K562 (cell line): ENCODE measurements at regions not wholly inside any gene's neighbourhood (a gene's known extent, or its start where the extent isn't known, plus 50 kb on each side); places are given as distances from the start of the nearest gene placed in this dataset.

Source experiments
- ATAC-seq: fragments of 200-7000 bp; cut with Tn5 transposase; 3 replicates; pipeline ENCODE4 v1.9.1; 2020; ENCODE audit warnings: moderate library complexity
- BruUV-seq: library from RNA; stranded (reverse); fragments of 400-500 nt; replicated peaks from 2 replicates; lab custom pipeline; 2021; lab: Mats Ljungman, UMichigan
- CTCF ChIA-PET: fragments of 300-600 bp; formaldehyde crosslinking; extraction: SDS; loops from one replicate; lab custom pipeline; 2021; ENCODE audit warnings: low intra/inter-chr PET ratio; lab: Yijun Ruan, JAX
- POLR2A ChIA-PET: fragments of 300-600, 350-650 bp; sonication (Branson Sonifier 250); formaldehyde crosslinking; extraction: SDS; loops from one replicate; lab custom pipeline; 2021; ENCODE audit warnings: antibody characterized with exemption, inconsistent platforms; lab: Yijun Ruan, JAX
- DNase-seq, 4 experiments: peaks; one replicate each; pipeline versions ENCODE4 v3.0.0 to v3.0.0-alpha.2; 2011 to 2018; ENCODE audit warnings: low spot score in 3 of 4, mixed read lengths in 3 of 4; ENCODE audit errors: extremely low read depth in 1 of 4
- FAIRE-seq: peaks from 2 replicates; lab custom pipeline; 2011; peaks lifted over from hg19 to GRCh38; lab: Jason Lieb, UNC
- H2AFZ ChIP-seq: 2 replicates; pipeline ENCODE4 v1.6.0; 2011; ENCODE audit warnings: low read depth, low read length, control low read depth, inconsistent platforms
- H3K27ac ChIP-seq: fragments of 200-600 bp; 3 replicates; pipeline ENCODE4 v1.8.0; 2011; ENCODE audit warnings: low read depth, mild to moderate bottlenecking, control low read depth, inconsistent platforms, low read length, moderate library complexity, mixed read lengths; ENCODE audit errors: extremely low read depth
- H3K27me3 ChIP-seq, 2 experiments: fragments of 300-600 bp in 1 of 2; 2 replicates in 1 of 2; 3 replicates in 1 of 2; pipeline versions ENCODE4 v1.6.0 to v1.8.0; 2011; ENCODE audit warnings: inconsistent platforms in 2 of 2, low read length in 2 of 2, mild to moderate bottlenecking in 1 of 2, mixed read lengths in 1 of 2, moderate library complexity in 1 of 2; ENCODE audit not compliant: control insufficient read depth in 2 of 2, insufficient read depth in 2 of 2
- H3K36me3 ChIP-seq: fragments of 300-600 bp; 3 replicates; pipeline ENCODE4 v1.8.0; 2011; ENCODE audit warnings: mild to moderate bottlenecking, low read length, inconsistent platforms; ENCODE audit not compliant: control insufficient read depth, insufficient read depth
- H3K4me1 ChIP-seq, 2 experiments: fragments of 200-600 bp in 1 of 2; replicated peaks in 1 of 2; 2 replicates in 1 of 2; 3 replicates in 1 of 2; pipeline versions ENCODE4 v1.5.1 to v1.8.0; 2011; ENCODE audit warnings: inconsistent platforms in 2 of 2, low read length in 2 of 2, mild to moderate bottlenecking in 1 of 2, mixed read lengths in 1 of 2, moderate library complexity in 1 of 2; ENCODE audit not compliant: control insufficient read depth in 2 of 2, insufficient read depth in 2 of 2
- H3K4me2 ChIP-seq: 2 replicates; pipeline ENCODE4 v1.6.1; 2011; ENCODE audit warnings: low read length, control low read depth, inconsistent platforms, mixed read lengths; ENCODE audit not compliant: insufficient read depth
- H3K4me3 ChIP-seq: fragments of 200-600 bp; sonication (generic), shearing (Covaris generic); 2 replicates; pipeline ENCODE4 v1.5.1; 2016; ENCODE audit warnings: control low read depth, inconsistent platforms
- H3K79me2 ChIP-seq: fragments of 200-600 bp; 3 replicates; pipeline ENCODE4 v1.8.0; 2011; ENCODE audit warnings: low read length, inconsistent platforms; ENCODE audit not compliant: control insufficient read depth, insufficient read depth
- H3K9ac ChIP-seq, 2 experiments: 2 replicates each; pipeline versions ENCODE4 v1.6.0 to v1.6.1; 2011; ENCODE audit warnings: low read depth in 2 of 2, low read length in 2 of 2, control low read depth in 1 of 2, inconsistent platforms in 1 of 2, mild to moderate bottlenecking in 1 of 2, mixed read lengths in 1 of 2; ENCODE audit not compliant: insufficient read depth in 1 of 2
- H3K9me1 ChIP-seq: one replicate; pipeline ENCODE4 v1.6.0; 2011; ENCODE audit warnings: inconsistent platforms, mild to moderate bottlenecking, low read length, moderate library complexity; ENCODE audit not compliant: control insufficient read depth, insufficient read depth
- H3K9me3 ChIP-seq: replicated peaks from 2 replicates; pipeline ENCODE4 v1.5.1; 2011; ENCODE audit warnings: low read depth, low read length, inconsistent platforms; ENCODE audit not compliant: control insufficient read depth, insufficient read depth
- H4K20me1 ChIP-seq: replicated peaks from 2 replicates; pipeline ENCODE4 v1.6.1; 2011; ENCODE audit warnings: low read length, inconsistent platforms, mixed read lengths; ENCODE audit not compliant: control insufficient read depth, insufficient read depth
- CC2D1A ChIP-seq: fragments of 450-650 bp; IDR thresholded peaks from 2 replicates; pipeline ENCODE4 v1.6.1; 2017; ENCODE audit warnings: mild to moderate bottlenecking
- CHD4 ChIP-seq: fragments of 200-600 bp; sonication (generic); IDR thresholded peaks from 3 replicates; pipeline ENCODE4 v1.6.1; 2012; ENCODE audit warnings: low read depth, mild to moderate bottlenecking, mixed read lengths, low read length, inconsistent platforms; ENCODE audit not compliant: insufficient read depth, insufficient replicate concordance, poor library complexity, severe bottlenecking
- CSDE1 ChIP-seq, 2 experiments: fragments of 450-650 bp; IDR thresholded peaks; 2 replicates each; pipeline ENCODE4 v1.6.1; 2016; ENCODE audit warnings: mild to moderate bottlenecking in 1 of 2
- EZH2 ChIP-seq: IDR thresholded peaks from 2 replicates; pipeline ENCODE4 v1.6.1; 2012; ENCODE audit warnings: low read depth, mild to moderate bottlenecking, inconsistent platforms, low read length, borderline replicate concordance
- FOXA3 ChIP-seq, 2 experiments: fragments of 450-650 bp in 1 of 2; sonication (generic) in 1 of 2; formaldehyde crosslinking; IDR thresholded peaks in 1 of 2; conservative IDR thresholded peaks in 1 of 2; 2 replicates each; pipeline versions ENCODE4 v1.4.0 to v1.8.0; 2020 to 2022; ENCODE audit warnings: mild to moderate bottlenecking in 2 of 2, missing genetic modification reagents in 1 of 2
- MAFK ChIP-seq: IDR thresholded peaks from 2 replicates; pipeline ENCODE4 v1.6.1; 2011; ENCODE audit warnings: low read length, improper control_type of control experiment
- SP2 ChIP-seq: IDR thresholded peaks from 2 replicates; pipeline ENCODE4 v1.6.1; 2011; ENCODE audit warnings: mild to moderate bottlenecking, low read depth, low read length, moderate library complexity; ENCODE audit not compliant: poor library complexity, severe bottlenecking; ENCODE audit errors: extremely low read depth
- SRSF9 ChIP-seq: fragments of 200-400 bp; formaldehyde crosslinking; IDR thresholded peaks from 2 replicates; pipeline ENCODE4 v1.6.1; 2017; ENCODE audit warnings: low read depth, low read length, borderline replicate concordance
- ZKSCAN3 ChIP-seq: fragments of 250-450 bp; sonication (Bioruptor Pico); IDR thresholded peaks from 2 replicates; pipeline ENCODE4 v1.4.0; 2020
- WGBS: fragments of 100-300 bp; shearing (Covaris generic); methylation state at CpG from one replicate; pipeline ENCODE4 v1.1.6; 2016; ENCODE audit warnings: low coverage, mixed read lengths; ENCODE audit not compliant: insufficient coverage; ENCODE audit errors: missing lambda C conversion rate; 5-methylcytosine and 5-hydroxymethylcytosine counted together
- in situ Hi-C: fragments of 300-500 bp; cut with MboI; formaldehyde crosslinking; loops from 4 replicates; pipeline ENCODE4 v1.15.0; 2018; ENCODE audit warnings: inconsistent platforms, mixed read lengths
- intact Hi-C: fragments of 100-400 bp; cut with micrococcal nuclease; formaldehyde crosslinking; loops from 2 replicates; pipeline ENCODE4 v1.14.2; 2022
- TF ChIP-seq, protein P1 (sequence below): sonication (generic); formaldehyde crosslinking; IDR thresholded peaks from 2 replicates; pipeline ENCODE4 v1.9.0; 2022; ENCODE audit warnings: mild to moderate bottlenecking, missing genetic modification reagents
- TF ChIP-seq, protein P2 (sequence below): fragments of 250-450 bp; sonication (Bioruptor Pico); IDR thresholded peaks from 2 replicates; pipeline ENCODE4 v1.6.1; 2021; ENCODE audit warnings: mild to moderate bottlenecking

- Histone ChIP-seq H2AFZ (no peak overlapping the region), H3K36me3 (no peaks in the 10 kb centered on the region), H3K79me2 (no peaks in the 10 kb centered on the region), H3K9ac (no peak overlapping the region), H3K4me3 (no peak overlapping the region), H3K9me3 (no peaks in the 10 kb centered on the region), H3K4me2 (no peak overlapping the region), H4K20me1 (no peaks in the 10 kb centered on the region), H3K9me1 (no peaks in the 10 kb centered on the region), H3K27me3 (no peaks in the 10 kb centered on the region), H3K27ac (no peak overlapping the region), H3K4me1 (no peaks in the 10 kb centered on the region)
- in situ Hi-C loops (no loop called here), intact Hi-C loops (no loop called here)
- ChIA-PET POLR2A (no interaction called here), CTCF (no interaction called here)
- ATAC-seq = no peak
- no peak for FAIRE-seq
- BruUV-seq = no TSS peak
- 3% methylated on average over 10 of the region's 14 CpGs for WGBS
- DNase-seq = no peak
- TF ChIP-seq CHD4 (no peak), SP2 (no peak), MAFK (no peak), CC2D1A (no peak), SRSF9 (no peak), CSDE1 (IDR thresholded peaks at IDR 0.05) (no peak), FOXA3 (CRISPR knock-in tag; conservative IDR thresholded peaks at IDR 0.05 in 1 of 2, IDR thresholded peaks at IDR 0.05 in 1 of 2) (no peak), EZH2 (no peak), ZKSCAN3 (CRISPR knock-in tag) (no peak)
- TF ChIP-seq, protein P1, sequence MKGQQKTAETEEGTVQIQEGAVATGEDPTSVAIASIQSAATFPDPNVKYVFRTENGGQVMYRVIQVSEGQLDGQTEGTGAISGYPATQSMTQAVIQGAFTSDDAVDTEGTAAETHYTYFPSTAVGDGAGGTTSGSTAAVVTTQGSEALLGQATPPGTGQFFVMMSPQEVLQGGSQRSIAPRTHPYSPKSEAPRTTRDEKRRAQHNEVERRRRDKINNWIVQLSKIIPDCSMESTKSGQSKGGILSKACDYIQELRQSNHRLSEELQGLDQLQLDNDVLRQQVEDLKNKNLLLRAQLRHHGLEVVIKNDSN (CRISPR knock-in tag) = no peak
- TF ChIP-seq, protein P2, sequence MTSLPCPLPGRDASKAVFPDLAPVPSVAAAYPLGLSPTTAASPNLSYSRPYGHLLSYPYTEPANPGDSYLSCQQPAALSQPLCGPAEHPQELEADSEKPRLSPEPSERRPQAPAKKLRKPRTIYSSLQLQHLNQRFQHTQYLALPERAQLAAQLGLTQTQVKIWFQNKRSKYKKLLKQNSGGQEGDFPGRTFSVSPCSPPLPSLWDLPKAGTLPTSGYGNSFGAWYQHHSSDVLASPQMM (CRISPR knock-in tag) = no peak
These were observed 106.9 kb upstream of the OR4E1 start for GRCh38 chr14:21780429-21781084.
